Stomach (tissue), 8 donors: ENCODE measurements at regions not wholly inside any gene's neighbourhood (a gene's known extent, or its start where the extent isn't known, plus 50 kb on each side); places are given as distances from the start of the nearest gene placed in this dataset.

Source experiments
- DNase-seq, 2 donors: peaks; one replicate each; pipeline versions ENCODE4 v3.0.0 to v3.0.0-alpha.2; 2013 to 2019
- H3K27ac ChIP-seq, 5 donors: fragments of 200-600 bp in 4 of 5; sonication (generic) in 4 of 5; one replicate each; pipeline ENCODE4 v1.5.1; 2013 to 2019; ENCODE audit warnings: mild to moderate bottlenecking in 1 of 5, moderate library complexity in 1 of 5
- H3K27me3 ChIP-seq, 3 donors: fragments of 200-600 bp; sonication (generic); one replicate each; pipeline ENCODE4 v1.5.1; 2017 to 2019; ENCODE audit warnings: mixed run types in 1 of 3
- H3K36me3 ChIP-seq, 4 donors: fragments of 200-600 bp; sonication (generic); 1 replicate in 3 of 4; 2 replicates in 1 of 4; pipeline ENCODE4 v1.5.1; 2016 to 2019
- H3K4me1 ChIP-seq, 4 donors: fragments of 200-600 bp; sonication (generic); one replicate each; pipeline ENCODE4 v1.5.1; 2016 to 2019
- H3K4me3 ChIP-seq, 4 donors: fragments of 200-600 bp; sonication (generic) in 3 of 4; one replicate each; pipeline ENCODE4 v1.5.1; 2016 to 2019; ENCODE audit warnings: mild to moderate bottlenecking in 1 of 4
- H3K9me3 ChIP-seq, 4 donors: fragments of 200-600 bp; sonication (generic); one replicate each; pipeline ENCODE4 v1.5.1; 2016 to 2019
- CTCF ChIP-seq, 7 experiments: fragments of 450-650 bp in 4 of 7; fragments of 200-600 bp in 3 of 7; sonication (generic) in 3 of 7; IDR thresholded peaks; one replicate each; pipeline ENCODE4 v1.5.1; 2016 to 2019; ENCODE audit warnings: antibody characterized with exemption in 7 of 7, control low read depth in 2 of 7, mild to moderate bottlenecking in 1 of 7
- EP300 ChIP-seq: sonication (generic); formaldehyde crosslinking; IDR thresholded peaks from one replicate; pipeline ENCODE4 v1.6.1; 2017; ENCODE audit warnings: antibody characterized with exemption
- POLR2A ChIP-seq, 4 donors: fragments of 450-650 bp; IDR thresholded peaks; one replicate each; pipeline ENCODE4 v1.6.1; 2016; ENCODE audit warnings: antibody characterized with exemption in 4 of 4, control low read depth in 2 of 4, mild to moderate bottlenecking in 1 of 4, moderate library complexity in 1 of 4
- POLR2AphosphoS5 ChIP-seq, 3 donors: sonication (generic); formaldehyde crosslinking; IDR thresholded peaks; one replicate each; pipeline ENCODE4 v1.6.1; 2016; ENCODE audit warnings: antibody characterized with exemption in 3 of 3
- WGBS, 5 donors: extraction: QIAGEN DNeasy Blood & Tissue Kit in 3 of 5; methylation state at CpG; one replicate each; pipeline versions ENCODE4 v1.1.5 to v1.1.7; 2013 to 2018; 5-methylcytosine and 5-hydroxymethylcytosine counted together
- intact Hi-C: fragments of 100-400 bp; cut with DNase I; formaldehyde crosslinking; loops from one replicate; pipeline ENCODE4 v1.15.1; 2023; ENCODE audit warnings: low total_unique reads
- donor health status: healthy with polysubstance abuse.
- donor health status: Bipolar disorder and iron deficiency.
- donor health status: healthy.

GRCh38 chr12:78802593-78802992, 62.0 kb upstream of the SYT1 start:
- H3K36me3 ChIP-seq, result no peaks in the 10 kb centered on the region
- WGBS, 5 donors, result 67 to 79% (median 70%) methylated on average over 3 of the region's 3 CpGs
- H3K9me3 ChIP-seq, result no peaks in the 10 kb centered on the region
- intact Hi-C loops, result no loop called here
- no peaks in the 10 kb centered on the region for H3K4me1 ChIP-seq
- no peaks in the 10 kb centered on the region for H3K27me3 ChIP-seq
- TF ChIP-seq POLR2AphosphoS5 (IDR thresholded peaks at IDR 0.05), result no peak
- TF ChIP-seq CTCF (IDR thresholded peaks at IDR 0.05), result no peak
- TF ChIP-seq POLR2A (IDR thresholded peaks at IDR 0.05), result no peak
- TF ChIP-seq EP300, result no peak
- peak in 1 of 2 donors; percentile 8 for DNase-seq
- H3K4me3 ChIP-seq, result no peak overlapping the region
- H3K27ac ChIP-seq, result no peak overlapping the region

- DNase-seq, result no peak
- no peaks in the 10 kb centered on the region for H3K27me3 ChIP-seq
- 94 to 98% (median 94%) methylated on average over 37 to 39 of the region's 39 CpGs for WGBS, 5 donors
- TF ChIP-seq CTCF (IDR thresholded peaks at IDR 0.05) (no peak), EP300 (no peak), POLR2AphosphoS5 (IDR thresholded peaks at IDR 0.05) (no peak), POLR2A (IDR thresholded peaks at IDR 0.05) (no peak)
- no peaks in the 10 kb centered on the region for H3K4me1 ChIP-seq
- no peak overlapping the region for H3K4me3 ChIP-seq
- H3K27ac ChIP-seq, result no peak overlapping the region
- H3K9me3 ChIP-seq, result no peaks in the 10 kb centered on the region
- no peaks in the 10 kb centered on the region for H3K36me3 ChIP-seq
- intact Hi-C loops, result no loop called here
Measured at GRCh38 chr12:78804262-78804661, 60.3 kb upstream of the SYT1 start.
